Hindlimb muscle (tissue), 1 donor: ENCODE measurements at regions not wholly inside any gene's neighbourhood (a gene's known extent, or its start where the extent isn't known, plus 50 kb on each side); places are given as distances from the start of the nearest gene placed in this dataset.

Experiments
- DNase-seq: peaks from one replicate; pipeline ENCODE4 v3.0.0-alpha.2; 2013

- no peak for DNase-seq
These were observed 75.4 kb upstream of the CLDN14 start for GRCh38 chr21:36555199-36555800.

GRCh38 chr21:36557316-36557715 is 77.4 kb upstream of the CLDN14 start:
- no peak for DNase-seq

- no peak for DNase-seq
These were observed 81.1 kb upstream of the CLDN14 start for GRCh38 chr21:36560933-36561575.

GRCh38 chr21:36563341-36563926 is 83.5 kb upstream of the CLDN14 start:
- no peak for DNase-seq

GRCh38 chr21:36564647-36565046 is 84.7 kb upstream of the CLDN14 start:
- no peak for DNase-seq

GRCh38 chr21:36565540-36565939 is 85.6 kb upstream of the CLDN14 start:
- DNase-seq = no peak

GRCh38 chr21:36566644-36567043 is 86.7 kb upstream of the CLDN14 start:
- no peak for DNase-seq

- no peak for DNase-seq
These were observed 87.4 kb upstream of the CLDN14 start for GRCh38 chr21:36567216-36567885.

GRCh38 chr21:36569511-36569910 is 89.6 kb upstream of the CLDN14 start:
- no peak for DNase-seq

- no peak for DNase-seq
These were observed 91.6 kb upstream of the CLDN14 start for GRCh38 chr21:36571556-36571955.

GRCh38 chr21:36572039-36572438 is 92.1 kb upstream of the CLDN14 start:
- DNase-seq = no peak

- no peak for DNase-seq
These were observed 95.4 kb upstream of the CLDN14 start for GRCh38 chr21:36575306-36575705.

- no peak for DNase-seq
These were observed 96.5 kb upstream of the CLDN14 start for GRCh38 chr21:36576441-36576840.

GRCh38 chr21:36579898-36580297 is 100.0 kb upstream of the CLDN14 start:
- DNase-seq = no peak

- no peak for DNase-seq
These were observed 102.3 kb upstream of the CLDN14 start for GRCh38 chr21:36582271-36582670.

- no peak for DNase-seq
These were observed 103.7 kb upstream of the CLDN14 start for GRCh38 chr21:36583591-36583990.

GRCh38 chr21:36584980-36585940 is 105.3 kb upstream of the CLDN14 start:
- DNase-seq = no peak

GRCh38 chr21:36587388-36587787 is 107.5 kb upstream of the CLDN14 start:
- DNase-seq = no peak

GRCh38 chr21:36589352-36589971 is 109.5 kb upstream of the SIM2 start:
- DNase-seq = peak; percentile 30

GRCh38 chr21:36591326-36591970 is 107.5 kb upstream of the SIM2 start:
- DNase-seq = no peak

- DNase-seq = no peak
These were observed 102.7 kb upstream of the SIM2 start for GRCh38 chr21:36596174-36596573.

- DNase-seq = no peak
These were observed 97.6 kb upstream of the SIM2 start for GRCh38 chr21:36601362-36601761.
